IPS DF 6.9 (cell line): ENCODE measurements at regions not wholly inside any gene's neighbourhood (a gene's known extent, or its start where the extent isn't known, plus 50 kb on each side); places are given as distances from the start of the nearest gene placed in this dataset.

ENCODE experiments used
- DNase-seq: peaks from one replicate; pipeline ENCODE4 v3.0.0-alpha.2; 2013; ENCODE audit warnings: low read depth, low spot score
- H3K27ac ChIP-seq: one replicate; pipeline ENCODE4 v1.5.1; 2013; ENCODE audit warnings: low read length, control low read depth
- H3K27me3 ChIP-seq: 2 replicates; pipeline ENCODE4 v1.6.1; 2013; ENCODE audit warnings: mild to moderate bottlenecking, low read length; ENCODE audit not compliant: control insufficient read depth, insufficient read depth
- H3K36me3 ChIP-seq: 2 replicates; pipeline ENCODE4 v1.6.1; 2013; ENCODE audit warnings: low read length; ENCODE audit not compliant: control insufficient read depth, insufficient read depth
- H3K4me1 ChIP-seq: 2 replicates; pipeline ENCODE4 v1.6.1; 2013; ENCODE audit warnings: low read length; ENCODE audit not compliant: control insufficient read depth, insufficient read depth
- H3K4me3 ChIP-seq: 2 replicates; pipeline ENCODE4 v1.5.1; 2013; ENCODE audit warnings: mild to moderate bottlenecking, low read length
- H3K9me3 ChIP-seq: 2 replicates; pipeline ENCODE4 v1.6.1; 2013; ENCODE audit warnings: low read length, inconsistent platforms; ENCODE audit not compliant: control insufficient read depth, insufficient read depth
- WGBS: extraction: QIAGEN DNeasy Blood & Tissue Kit; methylation state at CpG from one replicate; pipeline ENCODE4 v1.1.7; 2013; ENCODE audit warnings: mixed read lengths, missing lambda C conversion rate; ENCODE audit not compliant: insufficient read length, insufficient coverage; 5-methylcytosine and 5-hydroxymethylcytosine counted together

DNA sequence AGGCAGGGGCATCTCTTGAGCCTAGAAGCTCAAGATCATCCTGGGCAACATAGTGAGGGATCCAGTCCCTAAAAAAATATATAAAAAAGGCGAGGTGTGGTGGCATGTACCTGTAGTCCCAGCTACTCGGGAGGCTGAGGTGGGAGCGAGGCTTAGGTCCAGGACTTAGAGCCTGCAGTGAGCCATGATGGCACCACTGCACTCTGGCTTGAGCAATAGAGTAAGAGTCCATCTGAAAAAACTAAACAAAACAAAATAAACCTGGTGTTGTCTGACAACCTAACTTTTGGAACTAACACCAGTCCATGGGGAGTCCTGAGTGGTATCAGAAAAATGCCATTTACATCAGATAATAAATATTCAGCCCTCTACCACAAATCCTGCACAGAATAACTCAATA lies 110.1 kb upstream of the NRIP1 start:
- Histone ChIP-seq H3K27ac (no peak overlapping the region), H3K4me1 (no peaks in the 10 kb centered on the region), H3K9me3 (no peaks in the 10 kb centered on the region), H3K27me3 (no peaks in the 10 kb centered on the region), H3K4me3 (no peak overlapping the region), H3K36me3 (no peaks in the 10 kb centered on the region)
- no CpG with 5 or more reads among the region's 3 CpGs for WGBS
- no peak for DNase-seq

DNA sequence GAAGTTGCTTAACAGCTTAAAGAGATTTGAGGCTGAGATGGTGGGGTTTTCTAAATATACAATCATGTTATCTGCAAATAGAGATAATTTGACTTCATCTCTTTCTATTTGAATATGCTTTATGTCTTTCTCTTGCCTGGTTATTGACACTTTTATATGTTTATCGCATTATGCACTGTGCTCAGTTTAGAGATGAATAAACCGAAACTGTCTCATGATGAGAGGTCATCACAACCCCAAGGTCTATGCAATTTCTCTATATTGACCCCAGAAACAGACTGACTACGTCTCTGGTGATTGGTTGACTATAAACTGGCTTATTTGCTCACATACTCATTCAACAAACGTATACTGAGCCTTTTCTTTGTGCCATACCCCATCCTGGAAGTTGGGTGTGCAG lies 117.9 kb upstream of the NRIP1 start:
- H3K27ac ChIP-seq = no peak overlapping the region
- H3K9me3 ChIP-seq = no peaks in the 10 kb centered on the region
- no peaks in the 10 kb centered on the region for H3K36me3 ChIP-seq
- H3K4me3 ChIP-seq = no peak overlapping the region
- H3K4me1 ChIP-seq = no peaks in the 10 kb centered on the region; the same call in 1 of the 2 replicates
- no CpG with 5 or more reads among the region's 4 CpGs for WGBS
- DNase-seq = no peak
- no peaks in the 10 kb centered on the region for H3K27me3 ChIP-seq

DNA sequence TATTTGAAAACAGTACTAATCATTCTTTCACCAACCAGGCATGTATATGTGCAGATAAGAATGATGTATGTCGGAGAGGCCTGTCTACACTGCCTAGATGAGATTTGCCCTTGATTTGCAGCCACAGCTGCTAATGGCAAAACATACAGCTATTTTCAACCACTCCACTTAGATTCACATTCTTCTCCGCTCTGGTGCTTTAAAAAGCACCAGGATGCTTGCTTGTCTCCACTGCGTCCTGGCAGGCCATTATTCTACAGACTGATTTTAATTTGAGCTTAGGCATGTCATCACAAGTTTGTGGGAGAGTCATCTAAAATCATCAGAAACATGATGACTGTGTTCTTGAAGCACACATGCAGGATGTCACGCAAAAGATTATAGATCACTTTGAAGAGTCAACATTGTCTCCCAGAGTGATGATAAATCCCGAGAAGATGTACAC lies 119.0 kb upstream of the NRIP1 start:
- H3K36me3 ChIP-seq = no peaks in the 10 kb centered on the region
- no peaks in the 10 kb centered on the region for H3K27me3 ChIP-seq
- DNase-seq = no peak
- no peaks in the 10 kb centered on the region for H3K9me3 ChIP-seq
- H3K27ac ChIP-seq = no peak overlapping the region
- H3K4me3 ChIP-seq = no peak overlapping the region
- no CpG with 5 or more reads among the region's 5 CpGs for WGBS
- no peaks in the 10 kb centered on the region; the same call in 1 of the 2 replicates for H3K4me1 ChIP-seq

DNA sequence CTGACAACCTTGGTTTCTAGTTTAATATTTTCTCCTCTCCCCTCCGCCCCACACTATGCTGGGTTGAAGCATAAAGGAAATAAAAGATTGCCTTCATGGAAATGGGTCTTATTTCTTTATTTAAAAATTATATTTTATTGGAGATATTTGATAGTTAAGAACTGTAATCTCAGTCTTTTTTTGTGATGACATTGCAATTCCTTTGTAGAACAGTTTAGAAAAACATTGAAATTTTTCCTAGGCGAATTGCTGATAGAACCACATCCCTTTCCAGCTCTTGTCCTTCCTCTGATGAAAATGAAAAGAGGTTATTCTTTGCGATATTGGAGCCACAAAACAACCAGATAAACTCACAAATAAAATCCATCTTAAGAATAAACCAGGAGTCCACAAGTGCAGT lies 125.6 kb upstream of the NRIP1 start:
- Histone ChIP-seq H3K9me3 (no peaks in the 10 kb centered on the region), H3K4me3 (no peak overlapping the region), H3K4me1 (no peaks in the 10 kb centered on the region; the same call in 1 of the 2 replicates), H3K27ac (no peak overlapping the region), H3K36me3 (no peaks in the 10 kb centered on the region), H3K27me3 (no peaks in the 10 kb centered on the region)
- no peak for DNase-seq
- WGBS = no CpG with 5 or more reads among the region's 3 CpGs

DNA sequence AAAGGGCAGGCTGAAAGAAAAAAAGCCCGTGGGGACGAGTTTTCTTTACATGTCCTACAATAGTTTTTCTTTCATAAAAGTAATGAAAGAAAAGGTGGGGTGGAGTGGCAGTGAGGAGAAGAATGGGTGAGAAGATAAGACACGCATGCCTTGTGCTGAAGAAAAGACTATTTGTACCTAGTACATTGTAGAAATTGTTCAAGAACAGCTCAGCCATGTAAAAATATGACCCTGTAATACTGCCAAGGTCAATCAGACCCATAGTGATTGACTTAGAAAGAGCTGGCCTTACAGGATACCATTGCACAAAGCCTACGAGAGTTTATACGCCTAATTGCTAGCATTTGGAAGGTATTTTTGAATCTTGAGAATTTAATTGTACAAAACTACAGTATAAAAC lies 126.0 kb upstream of the NRIP1 start:
- DNase-seq = no peak
- Histone ChIP-seq H3K27me3 (no peaks in the 10 kb centered on the region), H3K4me3 (no peak overlapping the region), H3K4me1 (no peaks in the 10 kb centered on the region; the same call in 1 of the 2 replicates), H3K9me3 (no peaks in the 10 kb centered on the region), H3K36me3 (no peaks in the 10 kb centered on the region), H3K27ac (no peak overlapping the region)
- no CpG with 5 or more reads among the region's 5 CpGs for WGBS

DNA sequence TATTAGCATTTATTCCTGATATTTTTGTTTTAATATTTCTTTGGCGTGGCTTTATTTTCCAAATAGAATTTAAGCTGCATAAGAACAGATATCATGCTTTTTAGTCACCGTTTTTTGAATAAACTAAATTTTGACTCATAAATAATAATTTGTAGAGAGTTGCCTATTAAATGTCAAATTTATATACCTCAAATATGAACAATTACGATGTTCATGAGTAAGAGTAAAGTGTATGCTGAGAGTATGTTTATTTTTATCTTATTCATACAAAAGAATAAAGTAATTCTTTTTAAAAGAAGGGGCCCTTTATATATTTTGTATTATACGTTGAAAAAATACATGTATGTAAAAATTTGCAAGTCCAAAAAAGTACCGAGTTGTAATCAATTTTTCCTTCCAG lies 126.5 kb upstream of the NRIP1 start:
- no CpG with 5 or more reads among the region's 5 CpGs for WGBS

DNA sequence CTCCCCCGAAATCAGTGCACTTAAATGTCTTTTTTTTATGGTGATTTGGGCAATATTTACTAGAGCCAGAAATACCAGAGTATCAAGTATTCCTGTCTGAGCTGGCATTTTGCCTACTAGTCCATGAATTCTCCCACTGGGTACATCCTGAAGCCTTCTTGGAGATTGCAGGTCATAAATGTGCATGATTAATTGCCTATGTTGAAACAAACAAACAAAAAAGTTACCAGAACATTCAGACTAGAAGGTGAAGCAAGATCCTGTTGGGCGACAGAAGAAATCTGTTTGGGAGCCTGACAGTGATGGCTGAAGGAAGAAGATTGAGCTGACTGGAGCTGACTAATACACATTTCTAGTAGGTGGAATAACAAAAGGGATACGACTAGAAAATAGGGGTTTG lies 127.4 kb upstream of the NRIP1 start:
- Histone ChIP-seq H3K27ac (no peak overlapping the region), H3K4me1 (no peaks in the 10 kb centered on the region; the same call in 1 of the 2 replicates), H3K27me3 (no peaks in the 10 kb centered on the region), H3K4me3 (no peak overlapping the region), H3K36me3 (no peaks in the 10 kb centered on the region), H3K9me3 (no peaks in the 10 kb centered on the region)
- no CpG with 5 or more reads among the region's 3 CpGs for WGBS
- DNase-seq = no peak

More for the DNA sequence above, 126.5 kb upstream of the NRIP1 start:
- H3K4me3 ChIP-seq = no peak overlapping the region
- no peaks in the 10 kb centered on the region; the same call in 1 of the 2 replicates for H3K4me1 ChIP-seq
- H3K36me3 ChIP-seq = no peaks in the 10 kb centered on the region
- no peaks in the 10 kb centered on the region for H3K27me3 ChIP-seq
- no peak for DNase-seq
- H3K27ac ChIP-seq = no peak overlapping the region
- no peaks in the 10 kb centered on the region for H3K9me3 ChIP-seq

DNA sequence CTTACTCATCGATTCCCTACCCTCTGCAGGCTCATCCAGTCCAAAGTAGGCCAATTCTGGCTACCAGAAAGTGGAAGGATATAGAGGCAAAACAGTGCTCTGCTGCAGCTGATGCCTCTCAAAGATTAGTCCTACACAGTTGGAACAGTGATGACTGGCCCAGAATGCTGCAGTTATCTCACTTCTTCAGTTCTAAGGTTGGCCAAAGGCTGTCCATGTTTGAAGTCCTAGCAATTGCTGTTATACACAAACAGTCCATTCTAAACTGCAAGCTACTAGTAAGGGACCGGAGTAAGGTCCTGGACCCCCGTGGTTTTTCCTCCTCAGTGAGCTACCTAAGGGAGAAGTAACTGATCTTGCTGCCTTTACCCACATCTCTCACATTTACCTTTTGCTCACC lies 129.1 kb upstream of the NRIP1 start:
- Histone ChIP-seq H3K36me3 (no peaks in the 10 kb centered on the region), H3K27me3 (no peaks in the 10 kb centered on the region), H3K27ac (no peak overlapping the region), H3K9me3 (no peaks in the 10 kb centered on the region), H3K4me1 (no peaks in the 10 kb centered on the region), H3K4me3 (no peak overlapping the region)
- no peak for DNase-seq
- WGBS = no CpG with 5 or more reads among the region's 3 CpGs

DNA sequence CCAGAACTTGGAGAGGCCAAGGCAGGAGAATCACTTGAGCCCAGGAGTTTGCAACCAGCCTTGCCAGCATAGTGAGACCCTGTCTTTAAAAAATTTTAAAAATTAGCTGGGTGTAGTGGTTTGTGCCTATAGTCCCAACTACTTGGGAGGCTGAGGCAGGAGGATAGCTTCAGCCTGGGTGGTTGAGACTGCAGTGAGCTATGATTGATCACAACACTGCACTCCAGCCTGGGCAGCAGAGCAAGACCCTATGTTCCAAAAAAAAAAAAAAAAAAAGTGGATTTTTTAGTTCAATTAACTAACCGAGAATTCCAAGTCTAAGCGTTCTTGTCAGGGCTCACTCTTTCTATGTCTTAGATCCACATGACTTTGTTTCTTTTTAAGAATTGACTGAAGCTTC lies 130.3 kb upstream of the NRIP1 start:
- Histone ChIP-seq H3K27me3 (no peaks in the 10 kb centered on the region), H3K4me3 (no peak overlapping the region), H3K27ac (no peak overlapping the region), H3K9me3 (no peaks in the 10 kb centered on the region), H3K36me3 (no peaks in the 10 kb centered on the region), H3K4me1 (no peaks in the 10 kb centered on the region)
- DNase-seq = no peak
- no CpG with 5 or more reads among the region's 2 CpGs for WGBS

DNA sequence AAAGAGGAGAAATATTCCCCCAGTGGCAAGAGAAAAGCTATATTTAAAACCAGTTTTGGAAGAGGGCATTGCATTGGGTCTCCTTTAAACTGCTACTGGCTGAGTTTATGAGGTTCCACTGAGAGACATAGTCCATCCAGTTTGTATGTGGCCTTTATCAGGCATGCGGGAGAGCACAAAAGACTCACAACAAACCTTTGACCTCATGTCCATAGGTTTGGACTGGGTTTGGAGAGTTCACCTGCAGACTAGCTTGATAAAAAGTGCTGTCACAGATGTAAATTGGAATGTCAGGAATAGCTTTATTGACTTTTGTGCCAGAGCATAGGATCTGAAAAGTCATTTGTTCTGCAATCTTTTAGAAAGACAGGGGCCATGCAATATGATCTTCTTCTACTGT lies 131.0 kb upstream of the NRIP1 start:
- no peak overlapping the region for H3K27ac ChIP-seq
- no peak overlapping the region for H3K4me3 ChIP-seq
- no peaks in the 10 kb centered on the region for H3K36me3 ChIP-seq
- no peaks in the 10 kb centered on the region for H3K4me1 ChIP-seq
- H3K27me3 ChIP-seq = no peaks in the 10 kb centered on the region
- DNase-seq = no peak
- WGBS = no CpG with 5 or more reads among the region's 1 CpG
- no peaks in the 10 kb centered on the region for H3K9me3 ChIP-seq

DNA sequence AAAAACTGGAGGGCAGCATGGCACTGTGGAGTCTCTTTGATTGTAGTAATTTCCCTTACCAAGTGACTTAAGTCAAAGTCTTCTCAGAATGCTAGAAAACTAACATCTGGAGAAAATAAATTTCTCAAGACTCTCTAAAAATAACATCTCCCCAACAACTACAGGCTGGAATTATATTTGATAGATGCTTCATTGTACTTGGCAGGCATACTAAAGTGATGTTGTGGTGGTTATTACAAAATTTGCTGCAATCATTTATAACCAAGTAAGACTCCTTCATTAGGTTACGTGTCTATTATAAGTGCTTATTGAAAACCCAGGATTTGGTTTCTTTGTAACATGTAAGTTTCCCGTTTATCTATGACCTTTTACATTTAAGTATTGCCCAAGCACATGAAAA lies 132.9 kb upstream of the NRIP1 start:
- Histone ChIP-seq H3K9me3 (no peaks in the 10 kb centered on the region), H3K4me1 (no peaks in the 10 kb centered on the region), H3K4me3 (no peak overlapping the region), H3K36me3 (no peaks in the 10 kb centered on the region), H3K27ac (no peak overlapping the region), H3K27me3 (no peaks in the 10 kb centered on the region)
- no peak for DNase-seq
- WGBS = no CpG with 5 or more reads among the region's 2 CpGs
